Liver (tissue), 8 donors: ENCODE measurements at regions not wholly inside any gene's neighbourhood (a gene's known extent, or its start where the extent isn't known, plus 50 kb on each side); places are given as distances from the start of the nearest gene placed in this dataset.

Source experiments
- DNase-seq: peaks from one replicate; pipeline ENCODE4 v3.0.0-alpha.2; 2017; ENCODE audit warnings: low spot score
- H3K27ac ChIP-seq, 2 donors: one replicate each; pipeline ENCODE4 v1.7.0; 2013; ENCODE audit warnings: inconsistent platforms in 2 of 2, low read length in 2 of 2, control low read depth in 1 of 2, low read depth in 1 of 2, mild to moderate bottlenecking in 1 of 2
- H3K27me3 ChIP-seq, 4 donors: one replicate each; pipeline versions ENCODE4 v1.6.1 to v1.7.0; 2013; ENCODE audit warnings: low read length in 3 of 4, inconsistent platforms in 1 of 4, mild to moderate bottlenecking in 1 of 4, moderate library complexity in 1 of 4; ENCODE audit not compliant: control insufficient read depth in 4 of 4, insufficient read depth in 4 of 4
- H3K36me3 ChIP-seq, 4 donors: one replicate each; pipeline versions ENCODE4 v1.6.1 to v1.7.0; 2013; ENCODE audit warnings: low read length in 3 of 4, mild to moderate bottlenecking in 3 of 4, low read depth in 1 of 4, moderate library complexity in 1 of 4; ENCODE audit not compliant: control insufficient read depth in 4 of 4, insufficient read depth in 3 of 4
- H3K4me1 ChIP-seq, 4 donors: one replicate each; pipeline versions ENCODE4 v1.6.1 to v1.7.0; 2013; ENCODE audit warnings: low read length in 3 of 4, mild to moderate bottlenecking in 3 of 4, moderate library complexity in 1 of 4; ENCODE audit not compliant: control insufficient read depth in 4 of 4, insufficient read depth in 4 of 4
- H3K4me3 ChIP-seq, 3 donors: one replicate each; pipeline versions ENCODE4 v1.6.1 to v1.7.0; 2013; ENCODE audit warnings: low read length in 3 of 3, control low read depth in 1 of 3, low read depth in 1 of 3, mild to moderate bottlenecking in 1 of 3
- H3K9ac ChIP-seq, 2 donors: one replicate each; pipeline ENCODE4 v1.7.0; 2013; ENCODE audit warnings: low read length in 2 of 2, mild to moderate bottlenecking in 2 of 2, moderate library complexity in 2 of 2, control low read depth in 1 of 2, low read depth in 1 of 2
- H3K9me3 ChIP-seq, 4 donors: one replicate each; pipeline versions ENCODE4 v1.6.1 to v1.7.0; 2013; ENCODE audit warnings: low read length in 3 of 4; ENCODE audit not compliant: control insufficient read depth in 4 of 4
- EGR1 ChIP-seq, 2 donors: IDR thresholded peaks; 2 replicates each; pipeline ENCODE4 v1.6.1; 2016 to 2018; ENCODE audit warnings: antibody characterized with exemption in 2 of 2, low read depth in 2 of 2
- FOXA1 ChIP-seq: IDR thresholded peaks from 2 replicates; pipeline ENCODE4 v1.6.1; 2016; ENCODE audit warnings: antibody characterized with exemption
- FOXA2 ChIP-seq: IDR thresholded peaks from 2 replicates; pipeline ENCODE4 v1.6.1; 2016; ENCODE audit warnings: antibody characterized with exemption
- GABPA ChIP-seq, 2 donors: IDR thresholded peaks in 1 of 2; conservative IDR thresholded peaks in 1 of 2; 2 replicates each; pipeline ENCODE4 v1.6.1; 2016; ENCODE audit warnings: antibody characterized with exemption in 2 of 2, mild to moderate bottlenecking in 1 of 2, moderate library complexity in 1 of 2
- HNF4A ChIP-seq, 2 donors: conservative IDR thresholded peaks; 2 replicates each; pipeline ENCODE4 v1.6.1; 2016; ENCODE audit warnings: antibody characterized with exemption in 2 of 2, mild to moderate bottlenecking in 2 of 2
- HNF4G ChIP-seq: IDR thresholded peaks from 2 replicates; pipeline ENCODE4 v1.6.1; 2016; ENCODE audit warnings: antibody characterized with exemption
- NR2F2 ChIP-seq: IDR thresholded peaks from 2 replicates; pipeline ENCODE4 v1.6.1; 2016; ENCODE audit warnings: antibody characterized with exemption
- RAD21 ChIP-seq, 2 donors: IDR thresholded peaks; 2 replicates each; pipeline ENCODE4 v1.6.1; 2016; ENCODE audit warnings: antibody characterized with exemption in 2 of 2, mild to moderate bottlenecking in 2 of 2
- RXRA ChIP-seq, 2 donors: IDR thresholded peaks; 2 replicates each; pipeline ENCODE4 v1.6.1; 2017 to 2018; ENCODE audit warnings: antibody characterized with exemption in 2 of 2, mild to moderate bottlenecking in 1 of 2
- SP1 ChIP-seq: IDR thresholded peaks from 2 replicates; pipeline ENCODE4 v1.6.1; 2018; ENCODE audit warnings: antibody characterized with exemption, mild to moderate bottlenecking
- TAF1 ChIP-seq: conservative IDR thresholded peaks from 2 replicates; pipeline ENCODE4 v1.6.1; 2016; ENCODE audit warnings: antibody characterized with exemption, mild to moderate bottlenecking
- YY1 ChIP-seq: IDR thresholded peaks from 2 replicates; pipeline ENCODE4 v1.6.1; 2016; ENCODE audit warnings: antibody characterized with exemption, mild to moderate bottlenecking
- WGBS: extraction: QIAGEN DNeasy Blood & Tissue Kit; methylation state at CpG from one replicate; pipeline ENCODE4 v1.1.7; 2013; 5-methylcytosine and 5-hydroxymethylcytosine counted together
- TF ChIP-seq, protein P1 (sequence below): IDR thresholded peaks from 2 replicates; pipeline ENCODE4 v1.6.1; 2016; ENCODE audit warnings: antibody characterized with exemption
- TF ChIP-seq, protein P2 (sequence below): IDR thresholded peaks from 2 replicates; pipeline ENCODE4 v1.6.1; 2016; ENCODE audit warnings: antibody characterized with exemption
- TF ChIP-seq, protein P3 (sequence below): IDR thresholded peaks from 2 replicates; pipeline ENCODE4 v1.6.1; 2016; ENCODE audit warnings: antibody characterized with exemption
- TF ChIP-seq, protein P4 (sequence below): fragments of 150-350 bp; IDR thresholded peaks from 2 replicates; pipeline ENCODE4 v1.5.1; 2017; ENCODE audit warnings: improper control_type of control experiment, low read depth, low read length; ENCODE audit not compliant: missing input control
- donor health status: healthy.
- donor health status: healthy.
- donor health status: healthy.
- donor health status: healthy.
- donor health status: healthy.

DNA sequence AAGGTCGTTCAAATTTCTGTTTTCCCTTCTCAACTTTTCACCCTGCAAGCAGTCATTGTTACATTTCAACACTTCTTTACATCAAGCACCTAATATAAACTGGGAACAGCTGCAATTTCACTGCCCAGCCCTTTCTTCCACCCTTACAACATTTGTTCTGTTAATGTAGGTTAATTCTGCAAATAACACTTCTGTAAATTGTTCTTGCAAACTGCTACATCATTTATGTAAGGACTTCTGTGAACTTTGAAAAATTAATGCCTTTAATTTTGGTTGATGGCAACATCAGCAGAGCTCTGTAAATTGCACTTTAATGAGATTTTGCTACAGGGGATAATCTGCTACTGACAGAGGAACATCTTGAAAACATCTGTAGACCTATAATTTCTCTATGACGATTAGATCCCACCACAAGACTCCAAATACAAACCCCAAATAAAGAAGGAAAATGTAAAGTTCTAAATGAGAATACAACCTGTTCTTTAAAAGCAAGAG lies 93.5 kb downstream of the ZIC4 start (continued):
- TF ChIP-seq FOXA1 (no peak), SP1 (no peak), EGR1 (IDR thresholded peaks at IDR 0.05; ENCODE audit: low read depth in 2 of 2) (no peak), NR2F2 (no peak)
- TF ChIP-seq, protein P1, sequence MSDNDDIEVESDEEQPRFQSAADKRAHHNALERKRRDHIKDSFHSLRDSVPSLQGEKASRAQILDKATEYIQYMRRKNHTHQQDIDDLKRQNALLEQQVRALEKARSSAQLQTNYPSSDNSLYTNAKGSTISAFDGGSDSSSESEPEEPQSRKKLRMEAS, result no peak

DNA sequence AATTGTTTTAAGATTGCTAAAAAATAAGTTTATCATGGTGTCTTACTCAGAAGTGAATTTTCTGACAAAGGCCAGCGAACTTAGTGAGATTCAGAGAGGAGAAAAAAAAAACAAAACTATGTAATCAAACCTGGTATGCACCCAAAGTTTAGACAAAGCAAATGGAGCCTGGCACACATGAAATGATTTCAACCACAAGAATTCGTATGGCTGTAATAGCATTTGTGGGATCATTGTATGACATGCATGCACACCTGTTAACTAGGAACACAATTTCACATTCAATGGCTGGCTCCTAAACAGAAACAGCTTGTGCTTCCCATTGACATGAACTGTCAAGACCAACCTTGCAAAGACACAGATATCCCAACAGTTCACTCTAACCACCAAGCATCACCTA lies 94.6 kb downstream of the ZIC4 start:
- no peaks in the 10 kb centered on the region for H3K9me3 ChIP-seq
- H3K27me3 ChIP-seq, result peaks cover 0 to 4% (median 0%) of the 10 kb centered on the region in 4 donors
- WGBS, result 61% methylated on average over 2 of the region's 2 CpGs
- TF ChIP-seq SP1 (no peak), RAD21 (IDR thresholded peaks at IDR 0.05) (no peak), HNF4A (conservative IDR thresholded peaks at IDR 0.05) (no peak), FOXA2 (no peak), RXRA (IDR thresholded peaks at IDR 0.05) (no peak), HNF4G (no peak), YY1 (no peak), GABPA (IDR thresholded peaks at IDR 0.05 in 1 of 2, conservative IDR thresholded peaks at IDR 0.05 in 1 of 2) (no peak), FOXA1 (no peak), TAF1 (no peak)
- TF ChIP-seq, protein P2, sequence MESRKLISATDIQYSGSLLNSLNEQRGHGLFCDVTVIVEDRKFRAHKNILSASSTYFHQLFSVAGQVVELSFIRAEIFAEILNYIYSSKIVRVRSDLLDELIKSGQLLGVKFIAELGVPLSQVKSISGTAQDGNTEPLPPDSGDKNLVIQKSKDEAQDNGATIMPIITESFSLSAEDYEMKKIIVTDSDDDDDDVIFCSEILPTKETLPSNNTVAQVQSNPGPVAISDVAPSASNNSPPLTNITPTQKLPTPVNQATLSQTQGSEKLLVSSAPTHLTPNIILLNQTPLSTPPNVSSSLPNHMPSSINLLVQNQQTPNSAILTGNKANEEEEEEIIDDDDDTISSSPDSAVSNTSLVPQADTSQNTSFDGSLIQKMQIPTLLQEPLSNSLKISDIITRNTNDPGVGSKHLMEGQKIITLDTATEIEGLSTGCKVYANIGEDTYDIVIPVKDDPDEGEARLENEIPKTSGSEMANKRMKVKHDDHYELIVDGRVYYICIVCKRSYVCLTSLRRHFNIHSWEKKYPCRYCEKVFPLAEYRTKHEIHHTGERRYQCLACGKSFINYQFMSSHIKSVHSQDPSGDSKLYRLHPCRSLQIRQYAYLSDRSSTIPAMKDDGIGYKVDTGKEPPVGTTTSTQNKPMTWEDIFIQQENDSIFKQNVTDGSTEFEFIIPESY, result no peak
- TF ChIP-seq, protein P1, result no peak
- TF ChIP-seq, protein P3, sequence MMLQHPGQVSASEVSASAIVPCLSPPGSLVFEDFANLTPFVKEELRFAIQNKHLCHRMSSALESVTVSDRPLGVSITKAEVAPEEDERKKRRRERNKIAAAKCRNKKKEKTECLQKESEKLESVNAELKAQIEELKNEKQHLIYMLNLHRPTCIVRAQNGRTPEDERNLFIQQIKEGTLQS, result no peak
- no peak overlapping the region for H3K9ac ChIP-seq
- H3K4me3 ChIP-seq, result no peak overlapping the region
- no peak overlapping the region for H3K27ac ChIP-seq
- no peaks in the 10 kb centered on the region for H3K36me3 ChIP-seq
- no peaks in the 10 kb centered on the region for H3K4me1 ChIP-seq
- no peak for DNase-seq

DNA sequence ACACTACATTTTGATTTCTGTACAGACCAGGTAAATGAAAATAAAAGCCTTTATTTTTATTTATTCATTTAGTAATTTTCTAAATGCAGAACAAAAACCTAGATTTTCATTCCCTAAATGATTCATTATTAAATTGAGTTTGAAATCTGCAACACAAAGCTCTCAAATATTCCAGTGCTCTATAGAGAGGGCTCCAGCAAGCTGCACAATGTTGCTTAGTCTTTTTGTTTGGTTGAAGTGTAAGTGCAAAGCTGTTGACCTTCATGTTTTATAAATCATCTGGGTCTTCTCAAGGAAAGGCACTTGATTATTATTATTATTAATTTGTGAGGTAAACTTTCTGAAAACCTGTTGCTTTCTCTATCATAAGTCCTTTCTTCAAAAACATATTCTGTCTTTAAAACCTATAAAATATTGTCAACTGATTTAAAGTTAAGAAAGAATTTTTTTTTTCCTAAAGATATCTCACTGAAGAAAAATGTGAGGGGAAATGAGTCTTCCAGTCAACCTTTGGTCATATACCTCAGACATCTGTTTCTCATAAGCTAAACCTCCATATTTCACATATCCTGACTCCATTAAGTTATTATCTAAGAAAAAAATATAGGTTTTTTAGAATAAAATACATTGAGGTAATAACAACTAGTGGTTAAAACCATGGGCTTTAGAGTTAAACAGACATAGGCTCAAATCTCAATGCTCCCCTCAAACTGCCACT lies 100.7 kb downstream of the ZIC4 start:
- H3K9ac ChIP-seq, result no peak overlapping the region
- no peak for DNase-seq
- H3K9me3 ChIP-seq, result no peaks in the 10 kb centered on the region
- H3K36me3 ChIP-seq, result no peaks in the 10 kb centered on the region
- no peak overlapping the region for H3K27ac ChIP-seq
- no peaks in the 10 kb centered on the region for H3K4me1 ChIP-seq
- H3K4me3 ChIP-seq, result no peak overlapping the region
- TF ChIP-seq, protein P2, result no peak
- TF ChIP-seq, protein P4, sequence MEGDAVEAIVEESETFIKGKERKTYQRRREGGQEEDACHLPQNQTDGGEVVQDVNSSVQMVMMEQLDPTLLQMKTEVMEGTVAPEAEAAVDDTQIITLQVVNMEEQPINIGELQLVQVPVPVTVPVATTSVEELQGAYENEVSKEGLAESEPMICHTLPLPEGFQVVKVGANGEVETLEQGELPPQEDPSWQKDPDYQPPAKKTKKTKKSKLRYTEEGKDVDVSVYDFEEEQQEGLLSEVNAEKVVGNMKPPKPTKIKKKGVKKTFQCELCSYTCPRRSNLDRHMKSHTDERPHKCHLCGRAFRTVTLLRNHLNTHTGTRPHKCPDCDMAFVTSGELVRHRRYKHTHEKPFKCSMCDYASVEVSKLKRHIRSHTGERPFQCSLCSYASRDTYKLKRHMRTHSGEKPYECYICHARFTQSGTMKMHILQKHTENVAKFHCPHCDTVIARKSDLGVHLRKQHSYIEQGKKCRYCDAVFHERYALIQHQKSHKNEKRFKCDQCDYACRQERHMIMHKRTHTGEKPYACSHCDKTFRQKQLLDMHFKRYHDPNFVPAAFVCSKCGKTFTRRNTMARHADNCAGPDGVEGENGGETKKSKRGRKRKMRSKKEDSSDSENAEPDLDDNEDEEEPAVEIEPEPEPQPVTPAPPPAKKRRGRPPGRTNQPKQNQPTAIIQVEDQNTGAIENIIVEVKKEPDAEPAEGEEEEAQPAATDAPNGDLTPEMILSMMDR, result no peak
- TF ChIP-seq HNF4A (conservative IDR thresholded peaks at IDR 0.05) (no peak), FOXA1 (no peak), TAF1 (no peak), FOXA2 (no peak)
- H3K27me3 ChIP-seq, result peaks cover 0 to 2% (median 0%) of the 10 kb centered on the region in 4 donors
